ENCODE measurements at regions not wholly inside any gene's neighbourhood (a gene's known extent, or its start where the extent isn't known, plus 50 kb on each side); places are given as distances from the start of the nearest gene placed in this dataset.
"Not testable (repeated sequence)": the region's sequence is repeated elsewhere in the genome, so short reads cannot be mapped to it uniquely, and the experiment has no call there.

DNA sequence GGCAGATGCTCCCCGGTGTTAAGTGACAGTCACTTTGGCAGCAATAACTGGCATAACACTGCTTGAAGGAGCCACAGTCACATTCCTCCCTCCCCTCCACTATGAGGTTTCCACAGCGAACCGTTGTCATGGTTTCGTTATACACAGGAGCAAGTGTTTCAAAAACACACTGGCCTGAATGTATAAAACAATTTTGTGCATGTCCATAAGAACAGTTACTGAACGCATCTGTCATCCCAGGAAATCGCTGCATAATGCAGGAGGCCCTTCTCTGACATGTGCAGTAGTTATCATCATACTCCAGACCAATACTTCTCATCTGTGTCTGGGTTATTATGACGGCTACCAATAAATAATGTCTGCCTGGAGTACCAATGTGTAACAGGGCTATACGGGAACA, 444.4 kb downstream of the TMEM121 start:
- not testable (repeated sequence) for TF ChIP-seq SUZ12 (IDR thresholded peaks at IDR 0.05; ENCODE audit: extremely low read depth, insufficient read depth, insufficient read length); YY1 (IDR thresholded peaks at IDR 0.05; ENCODE audit: insufficient read depth, insufficient read length); ZNF274 (IDR thresholded peaks at IDR 0.05; ENCODE audit: low read depth, low read length)

Measured in NT2/D1 (cell line).